Upper lobe of left lung (tissue), 6 donors: ENCODE measurements at regions not wholly inside any gene's neighbourhood (a gene's known extent, or its start where the extent isn't known, plus 50 kb on each side); places are given as distances from the start of the nearest gene placed in this dataset.

Experiments
- ATAC-seq, 2 donors: fragments of 200-7000 bp; cut with Tn5 transposase; one replicate each; pipeline ENCODE4 v1.9.1; 2022; ENCODE audit warnings: mild to moderate bottlenecking in 2 of 2, moderate library complexity in 2 of 2; ENCODE audit not compliant: low FRiP score in 2 of 2
- DNase-seq, 2 donors: peaks; one replicate each; pipeline ENCODE4 v3.0.0-alpha.2; 2019 to 2020
- H3K27ac ChIP-seq, 4 donors: fragments of 200-600 bp; sonication (generic); one replicate each; pipeline ENCODE4 v1.5.1; 2016 to 2019
- H3K27me3 ChIP-seq, 4 donors: fragments of 200-600 bp; sonication (generic); one replicate each; pipeline ENCODE4 v1.5.1; 2017 to 2019
- H3K36me3 ChIP-seq, 4 donors: fragments of 200-600 bp; sonication (generic); one replicate each; pipeline ENCODE4 v1.5.1; 2016 to 2019
- H3K4me1 ChIP-seq, 4 donors: fragments of 200-600 bp; sonication (generic); one replicate each; pipeline ENCODE4 v1.5.1; 2018 to 2019
- H3K4me3 ChIP-seq, 4 donors: fragments of 200-600 bp; sonication (generic); one replicate each; pipeline ENCODE4 v1.5.1; 2017 to 2019; ENCODE audit warnings: mild to moderate bottlenecking in 2 of 4, moderate library complexity in 1 of 4
- H3K9me3 ChIP-seq, 4 donors: fragments of 200-600 bp; sonication (generic); one replicate each; pipeline ENCODE4 v1.5.1; 2018 to 2019
- CTCF ChIP-seq, 6 experiments: fragments of 450-650 bp in 4 of 6; fragments of 200-600 bp in 2 of 6; sonication (generic) in 2 of 6; IDR thresholded peaks; one replicate each; pipeline ENCODE4 v1.5.1; 2016 to 2019; ENCODE audit warnings: antibody characterized with exemption in 6 of 6
- EP300 ChIP-seq, 4 donors: sonication (generic); formaldehyde crosslinking; IDR thresholded peaks; one replicate each; pipeline ENCODE4 v1.5.1; 2017; ENCODE audit warnings: antibody characterized with exemption in 4 of 4, control low read depth in 2 of 4
- POLR2A ChIP-seq, 4 donors: fragments of 450-650 bp; IDR thresholded peaks; one replicate each; pipeline ENCODE4 v1.5.1; 2016 to 2017; ENCODE audit warnings: antibody characterized with exemption in 4 of 4, mild to moderate bottlenecking in 2 of 4
- POLR2AphosphoS5 ChIP-seq, 2 donors: sonication (generic); formaldehyde crosslinking; IDR thresholded peaks; one replicate each; pipeline ENCODE4 v1.5.1; 2017; ENCODE audit warnings: antibody characterized with exemption in 2 of 2
- WGBS, 2 donors: methylation state at CpG; one replicate each; pipeline ENCODE4 v1.1.5; 2017 to 2018; 5-methylcytosine and 5-hydroxymethylcytosine counted together
- donor health status: DM: no; HTN: no; CAD: no; lungs with moderate emphysema.
- donor health status: DM: no; HTN: yes; CAD: no; lungs with severe emphysema.

- Histone ChIP-seq H3K27ac (no peak overlapping the region), H3K4me1 (no peaks in the 10 kb centered on the region), H3K36me3 (no peaks in the 10 kb centered on the region), H3K27me3 (no peaks in the 10 kb centered on the region), H3K9me3 (no peaks in the 10 kb centered on the region), H3K4me3 (no peak overlapping the region)
- DNase-seq: no peak
- WGBS, 2 donors: 48 to 56% methylated on average over 1 of the region's 1 CpG
- no peak for ATAC-seq
- TF ChIP-seq EP300 (IDR thresholded peaks at IDR 0.05) (no peak), CTCF (IDR thresholded peaks at IDR 0.05) (no peak), POLR2A (IDR thresholded peaks at IDR 0.05) (no peak), POLR2AphosphoS5 (IDR thresholded peaks at IDR 0.05) (no peak)
Observed at GRCh38 chr6:122128445-122128844, 271.0 kb upstream of the HSF2 start.

GRCh38 chr6:122129313-122130025 lies 270.0 kb upstream of the HSF2 start:
- no peak overlapping the region for H3K27ac ChIP-seq
- DNase-seq (no peak), ATAC-seq (no peak)
- WGBS, 2 donors: 90 to 93% methylated on average over 1 of the region's 1 CpG
- no peak overlapping the region for H3K4me3 ChIP-seq
- H3K27me3 ChIP-seq: no peaks in the 10 kb centered on the region
- no peaks in the 10 kb centered on the region for H3K9me3 ChIP-seq
- no peaks in the 10 kb centered on the region for H3K4me1 ChIP-seq
- no peak for TF ChIP-seq CTCF (IDR thresholded peaks at IDR 0.05)
- TF ChIP-seq POLR2AphosphoS5 (IDR thresholded peaks at IDR 0.05): no peak
- no peak for TF ChIP-seq EP300 (IDR thresholded peaks at IDR 0.05)
- TF ChIP-seq POLR2A (IDR thresholded peaks at IDR 0.05): no peak
- H3K36me3 ChIP-seq: no peaks in the 10 kb centered on the region

GRCh38 chr6:122130026-122130348 lies 269.5 kb upstream of the HSF2 start:
- no peaks in the 10 kb centered on the region for H3K27me3 ChIP-seq
- TF ChIP-seq POLR2AphosphoS5 (IDR thresholded peaks at IDR 0.05) (no peak), EP300 (IDR thresholded peaks at IDR 0.05) (no peak), POLR2A (IDR thresholded peaks at IDR 0.05) (no peak), CTCF (IDR thresholded peaks at IDR 0.05) (no peak)
- DNase-seq (no peak), ATAC-seq (no peak)
- no peaks in the 10 kb centered on the region for H3K9me3 ChIP-seq
- H3K4me1 ChIP-seq: no peaks in the 10 kb centered on the region
- H3K27ac ChIP-seq: no peak overlapping the region
- H3K4me3 ChIP-seq: no peak overlapping the region
- 57 to 58% methylated on average over 3 of the region's 3 CpGs for WGBS, 2 donors
- H3K36me3 ChIP-seq: no peaks in the 10 kb centered on the region

- DNase-seq (no peak), ATAC-seq (no peak)
- 92 to 96% methylated on average over 2 of the region's 2 CpGs for whole genome bisulfite sequencing, 2 donors
- TF ChIP-seq CTCF (IDR thresholded peaks at IDR 0.05) (no peak), POLR2AphosphoS5 (IDR thresholded peaks at IDR 0.05) (no peak), POLR2A (IDR thresholded peaks at IDR 0.05) (no peak), EP300 (IDR thresholded peaks at IDR 0.05) (no peak)
- Histone ChIP-seq H3K36me3 (no peaks in the 10 kb centered on the region), H3K4me1 (no peaks in the 10 kb centered on the region), H3K27me3 (no peaks in the 10 kb centered on the region), H3K4me3 (no peak overlapping the region), H3K9me3 (no peaks in the 10 kb centered on the region), H3K27ac (no peak overlapping the region)
Observed at GRCh38 chr6:122130518-122130917, 268.9 kb upstream of the HSF2 start.

GRCh38 chr6:122136386-122136785 lies 263.1 kb upstream of the HSF2 start:
- H3K4me1 ChIP-seq: no peaks in the 10 kb centered on the region
- no peaks in the 10 kb centered on the region for H3K9me3 ChIP-seq
- no peak overlapping the region for H3K4me3 ChIP-seq
- H3K36me3 ChIP-seq: no peaks in the 10 kb centered on the region
- H3K27me3 ChIP-seq: no peaks in the 10 kb centered on the region
- no peak for DNase-seq
- ATAC-seq: no peak
- WGBS, 2 donors: 52 to 67% methylated on average over 1 of the region's 1 CpG
- H3K27ac ChIP-seq: no peak overlapping the region
- TF ChIP-seq POLR2A (IDR thresholded peaks at IDR 0.05) (no peak), CTCF (IDR thresholded peaks at IDR 0.05) (no peak), POLR2AphosphoS5 (IDR thresholded peaks at IDR 0.05) (no peak), EP300 (IDR thresholded peaks at IDR 0.05) (no peak)
